Amniotic stem cell (primary cell): ENCODE measurements at regions not wholly inside any gene's neighbourhood (a gene's known extent, or its start where the extent isn't known, plus 50 kb on each side); places are given as distances from the start of the nearest gene placed in this dataset.
"Not testable (repeated sequence)": the region's sequence is repeated elsewhere in the genome, so short reads cannot be mapped to it uniquely, and the experiment has no call there.

Experiments
- DNase-seq: peaks from one replicate; lab custom pipeline; 2025; lab: John Stamatoyannopoulos, UW

DNA sequence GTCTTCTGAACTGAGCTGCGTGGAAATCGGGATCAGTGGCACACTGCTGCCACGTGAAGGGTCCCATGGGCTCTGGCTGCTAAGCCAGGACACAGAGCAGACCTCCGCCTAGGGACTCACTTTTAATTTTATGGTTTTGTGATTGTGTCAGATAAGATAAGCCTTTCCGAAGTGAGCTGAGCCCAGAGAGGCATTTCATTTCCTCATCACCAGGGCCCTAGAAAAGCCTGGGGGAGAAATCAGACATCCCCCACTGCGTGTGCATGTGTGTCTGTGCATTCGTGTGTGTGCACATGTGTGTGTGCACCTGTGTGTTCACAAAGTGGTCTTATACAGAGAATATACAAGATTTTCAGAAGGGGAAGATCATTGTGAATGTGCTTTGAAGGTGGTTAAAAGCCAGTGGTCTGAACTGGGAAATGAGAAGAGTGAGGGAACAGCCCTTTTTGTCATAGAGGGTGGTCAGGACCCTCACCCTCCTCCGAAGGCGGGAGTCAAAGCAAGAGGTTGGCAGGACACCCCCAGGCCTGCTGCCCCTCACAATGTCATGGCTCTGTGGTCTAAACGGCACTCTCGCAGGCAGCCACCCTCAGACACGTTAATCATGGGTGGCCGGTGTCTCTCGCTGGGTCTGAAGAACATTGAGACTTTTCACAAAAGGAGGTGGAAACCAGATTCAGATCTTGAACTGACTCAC is 176.1 kb upstream of the PFKP start:
- no peak for DNase-seq

GRCh38 chr10:2890093-2890492 is 177.3 kb upstream of the PFKP start:
- DNase-seq = no peak

GRCh38 chr10:2888403-2889004 is 178.8 kb upstream of the PFKP start:
- no peak for DNase-seq

DNA sequence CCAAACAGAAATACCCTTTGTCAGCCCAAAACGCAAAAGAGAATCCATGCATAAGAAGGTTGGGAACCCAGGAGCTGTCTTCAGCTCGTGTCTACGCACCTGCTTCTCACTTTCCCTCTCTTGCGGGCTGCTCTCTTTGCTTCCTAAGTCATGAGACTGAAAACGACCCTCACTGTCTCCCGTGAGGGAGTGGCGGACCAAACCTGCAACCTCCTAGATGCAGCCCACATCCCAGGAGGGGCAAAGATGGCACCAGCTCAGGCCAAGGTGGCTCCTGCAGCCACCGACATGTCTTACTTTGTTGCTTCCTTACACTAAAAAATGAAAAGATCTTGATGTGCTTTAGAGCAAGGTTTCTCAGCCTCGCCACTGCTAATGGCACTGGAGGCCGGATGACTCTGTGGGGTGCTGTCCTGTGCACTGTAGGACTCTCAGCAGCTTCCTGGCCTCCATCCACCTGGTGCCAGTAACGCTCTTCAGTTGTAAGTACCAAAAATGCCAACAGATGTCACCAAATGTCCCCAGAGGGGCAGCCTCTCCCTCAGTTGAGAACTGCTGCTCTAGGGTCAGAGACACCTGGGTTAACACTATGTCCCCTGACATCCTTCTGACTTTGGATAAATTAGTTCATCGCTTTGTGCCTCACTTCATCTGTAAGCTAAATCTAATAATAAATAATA is 179.8 kb upstream of the PFKP start:
- no peak for DNase-seq

GRCh38 chr10:2886662-2887061 is 180.7 kb upstream of the PFKP start:
- no peak for DNase-seq

DNA sequence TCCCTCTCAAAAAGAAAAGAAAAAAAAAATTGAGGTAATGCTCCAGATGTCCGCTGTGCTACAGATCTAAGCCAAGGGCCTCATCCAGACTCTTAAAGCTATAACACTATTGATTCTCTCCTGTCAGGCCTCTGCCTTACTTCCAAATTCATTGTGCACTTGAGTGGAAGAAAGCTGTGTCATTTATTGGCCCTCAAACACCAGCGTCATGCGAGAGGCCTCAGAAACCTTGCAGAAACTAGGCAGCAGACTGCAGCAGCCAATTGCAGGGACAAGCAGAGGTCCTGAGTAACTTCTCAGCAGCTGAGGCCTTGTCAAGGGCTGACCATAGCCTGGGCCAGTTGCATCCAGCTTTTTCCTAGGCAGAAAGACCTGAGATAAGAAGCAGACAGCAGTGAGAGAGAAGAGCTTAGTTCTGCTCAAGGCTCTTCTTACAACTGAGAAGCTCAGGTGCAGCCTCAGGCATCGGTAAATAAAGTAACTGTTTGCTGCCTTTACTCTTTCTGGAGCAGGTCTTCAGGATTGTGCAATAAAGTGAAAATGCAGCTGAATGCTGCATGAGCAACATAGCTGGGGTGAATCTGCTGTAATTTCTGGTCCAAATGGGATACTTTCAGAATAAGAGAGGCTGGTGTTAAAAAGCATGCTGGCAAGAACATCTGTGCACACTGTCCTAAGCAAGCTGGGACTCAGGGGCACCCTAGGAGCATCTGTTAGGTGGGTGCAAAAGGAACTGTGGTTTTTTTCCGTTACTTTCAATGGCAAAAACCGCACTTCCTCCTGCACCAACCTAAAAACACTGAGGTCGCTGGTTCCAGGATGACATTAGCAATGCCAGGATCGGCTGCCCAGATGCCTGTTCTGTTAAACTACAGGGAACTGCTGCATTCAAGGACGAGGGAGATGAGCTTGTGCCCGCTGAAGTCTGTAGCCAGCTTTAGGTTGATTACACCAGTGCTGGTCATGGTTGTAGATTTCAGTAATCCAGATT is 181.8 kb upstream of the PFKP start:
- no peak for DNase-seq

DNA sequence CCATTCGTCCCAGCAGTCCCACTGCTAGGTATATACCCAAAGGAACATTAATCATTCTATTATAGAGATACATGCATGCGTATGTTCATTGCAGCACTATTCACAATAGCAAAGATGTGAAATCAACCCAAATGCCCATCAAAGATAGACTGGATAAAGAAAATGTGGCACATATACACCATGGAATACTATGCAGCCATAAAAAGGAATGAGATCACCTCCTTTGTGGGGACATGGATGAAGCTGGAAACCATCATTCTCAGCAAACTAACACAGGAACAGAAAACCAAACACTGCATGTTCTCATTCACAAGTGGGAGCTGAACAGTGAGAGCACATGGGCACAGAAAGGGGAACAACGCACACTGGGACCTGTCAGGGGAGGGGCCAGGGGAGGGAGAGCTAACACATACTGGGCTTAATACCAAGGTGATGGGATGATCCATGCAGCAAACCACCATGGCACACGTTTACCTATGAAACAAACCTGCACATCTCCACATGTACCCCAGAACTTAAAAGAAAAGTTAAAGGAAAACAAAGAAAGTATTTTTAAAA is 183.3 kb upstream of the PFKP start:
- DNase-seq = not testable (repeated sequence)

GRCh38 chr10:2883238-2883637 is 184.1 kb upstream of the PFKP start:
- DNase-seq = no peak

DNA sequence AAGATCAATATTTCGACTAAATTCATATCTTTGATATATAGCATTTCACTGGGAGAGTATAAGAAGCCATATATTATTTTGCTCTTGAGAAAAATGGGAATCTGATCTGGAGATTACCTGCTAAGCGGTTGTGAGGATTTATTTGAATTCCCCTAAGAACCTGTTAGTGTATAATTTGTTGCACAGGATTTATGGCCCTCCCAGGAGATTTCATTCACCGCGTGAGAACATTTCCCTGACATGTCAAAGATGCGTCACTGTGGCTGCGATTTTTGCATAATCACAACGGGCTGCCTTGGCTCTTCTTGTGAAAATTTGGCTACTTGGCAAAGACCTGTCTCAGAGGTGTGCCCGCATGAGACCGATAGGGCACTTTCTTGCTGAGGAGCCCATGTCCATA is 184.7 kb upstream of the PFKP start:
- no peak for DNase-seq

DNA sequence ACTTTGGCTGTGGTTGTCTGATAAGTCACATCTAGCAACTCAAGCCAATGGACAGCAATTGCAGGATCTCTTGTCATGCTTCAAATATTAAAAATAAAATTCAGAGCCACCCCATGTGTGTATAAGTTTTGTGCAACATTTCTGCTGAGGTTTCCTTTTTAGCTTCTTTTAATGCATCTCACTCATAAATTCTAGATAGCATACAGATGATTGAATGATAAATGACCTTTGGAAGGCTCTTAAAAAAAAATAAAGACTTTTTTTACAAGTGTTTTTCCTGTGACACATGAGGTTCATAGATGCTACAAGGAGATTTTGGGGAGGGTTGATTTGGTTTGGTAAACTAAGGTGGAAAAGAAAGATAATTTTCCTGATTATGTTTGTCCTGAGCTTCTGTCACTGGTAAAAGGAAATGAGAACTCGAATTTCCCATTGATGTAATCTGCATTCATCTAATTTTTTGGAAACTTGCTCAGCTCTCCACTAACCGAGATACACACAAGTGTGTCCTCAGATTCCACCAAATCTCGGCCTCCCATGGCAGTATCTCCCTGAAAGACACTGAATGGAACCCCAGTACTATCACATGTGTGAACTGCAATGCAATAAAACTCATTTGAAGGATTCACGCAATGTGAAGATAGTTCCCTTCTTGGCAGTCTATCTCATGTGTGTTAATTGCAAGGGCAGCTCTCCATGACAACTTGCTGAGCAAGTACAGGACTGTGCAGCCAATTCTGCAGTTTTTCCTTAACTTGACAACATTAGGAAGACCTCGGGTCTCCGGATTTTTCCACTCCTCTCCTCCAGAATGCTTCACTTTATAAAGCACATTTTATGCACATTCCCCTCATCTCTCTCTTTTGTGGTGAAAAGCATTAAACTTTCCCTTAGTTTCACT is 185.4 kb upstream of the PFKP start:
- no peak for DNase-seq

GRCh38 chr10:2880050-2880449 is 187.3 kb upstream of the PFKP start:
- not testable (repeated sequence) for DNase-seq

- DNase-seq = no peak
Measured at GRCh38 chr10:2878818-2879217, 188.5 kb upstream of the PFKP start.

- DNase-seq = no peak
Measured at GRCh38 chr10:2876032-2876431, 191.3 kb upstream of the PFKP start.

GRCh38 chr10:2874963-2875362 is 192.4 kb upstream of the PFKP start:
- DNase-seq = no peak

GRCh38 chr10:2873769-2874168 is 193.6 kb upstream of the PFKP start:
- no peak for DNase-seq

- no peak for DNase-seq
Measured at GRCh38 chr10:2871673-2872219, 195.6 kb upstream of the PFKP start.

GRCh38 chr10:2870654-2871053 is 196.7 kb upstream of the PFKP start:
- no peak for DNase-seq

- no peak for DNase-seq
Measured at GRCh38 chr10:2867788-2868299, 199.5 kb upstream of the PFKP start.

DNA sequence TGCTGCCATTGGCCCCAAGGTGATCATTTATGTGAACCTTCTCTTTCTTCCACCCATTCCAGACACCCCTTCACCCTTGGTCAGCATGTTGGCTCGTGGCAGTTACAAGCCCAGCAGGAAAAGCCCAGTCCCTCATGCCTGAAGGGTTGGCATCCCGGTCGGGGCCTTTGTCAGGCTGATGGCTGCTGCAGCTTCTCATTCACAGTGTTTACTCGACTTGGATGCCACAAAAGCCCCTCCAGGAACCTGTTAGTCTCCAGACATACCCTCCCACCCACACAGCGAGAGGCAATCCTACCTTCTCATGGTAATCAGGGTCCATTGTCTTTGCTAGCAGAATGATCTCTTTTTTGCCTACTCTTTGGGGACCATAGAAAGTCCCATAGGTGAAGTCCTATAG is 200.8 kb upstream of the PFKP start:
- DNase-seq = no peak

- DNase-seq = no peak
Measured at GRCh38 chr10:2861632-2862210, 205.6 kb upstream of the PFKP start.
